Colon (tissue), 2 donors: ENCODE measurements at regions not wholly inside any gene's neighbourhood (a gene's known extent, or its start where the extent isn't known, plus 50 kb on each side); places are given as distances from the start of the nearest gene placed in this dataset.
"Not testable (repeated sequence)": the region's sequence is repeated elsewhere in the genome, so short reads cannot be mapped to it uniquely, and the experiment has no call there.

Source experiments
- FAIRE-seq: peaks from 2 replicates; lab custom pipeline; 2012; peaks lifted over from hg19 to GRCh38; lab: Jason Lieb, UNC
- donor health status: control.
- donor health status: control.

DNA sequence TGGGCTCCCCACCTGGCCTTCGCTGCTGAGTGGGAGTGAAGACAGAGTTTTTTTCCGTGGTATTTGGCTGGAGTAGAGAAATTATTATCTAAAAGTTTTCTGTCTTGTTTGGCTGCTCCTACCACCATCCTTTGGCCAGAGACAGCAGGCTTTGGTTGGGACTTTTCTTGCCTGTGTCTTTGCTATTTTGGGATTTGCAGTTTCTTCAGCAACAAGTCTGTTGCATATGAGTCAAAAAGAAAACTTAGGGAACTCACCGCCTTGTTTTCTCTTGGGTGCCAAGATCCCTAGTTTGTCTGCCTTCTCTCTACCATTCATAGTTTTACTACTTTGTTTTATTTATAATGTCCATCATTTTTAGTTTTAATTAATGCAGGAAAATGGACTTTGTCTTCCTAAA, 683.8 kb downstream of the DOK5 start:
- no peak for FAIRE-seq

DNA sequence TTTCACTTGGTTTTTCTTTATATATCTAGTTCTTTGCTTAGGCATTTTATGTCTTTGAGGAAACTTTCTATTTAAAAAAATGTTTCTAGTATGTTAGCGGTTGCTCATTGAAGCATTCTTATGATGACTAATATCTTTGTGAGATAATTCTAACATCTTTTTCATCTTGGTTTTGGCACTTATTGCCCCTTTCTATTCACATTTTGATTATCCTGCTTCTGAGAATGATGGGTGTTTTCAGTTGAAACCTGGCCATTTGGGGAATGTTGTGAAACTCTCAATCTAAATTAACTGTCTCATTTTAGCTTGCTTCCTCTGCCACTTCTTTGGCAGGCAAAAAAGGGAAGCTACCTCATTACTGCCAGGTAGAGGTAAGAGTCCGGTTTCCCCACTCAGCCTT, 683.1 kb downstream of the DOK5 start:
- FAIRE-seq, result no peak

DNA sequence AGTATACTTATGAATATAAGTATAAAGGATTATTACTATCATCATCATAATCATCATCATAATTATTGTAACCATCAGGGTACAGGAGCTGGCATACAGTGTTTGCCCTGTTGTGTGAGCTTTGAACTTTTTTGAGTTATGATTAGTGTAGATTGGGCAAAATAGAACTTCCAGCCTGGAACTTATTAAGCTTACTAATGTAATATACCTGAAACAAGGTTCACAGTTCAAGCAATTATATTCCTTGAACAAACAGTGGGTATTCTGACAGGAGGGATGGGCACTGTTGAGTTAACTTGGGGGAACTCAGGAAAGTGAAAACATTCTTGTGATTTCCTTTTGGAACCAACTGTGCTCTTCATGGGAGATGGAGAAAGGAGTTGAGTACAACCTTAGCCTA, 680.0 kb downstream of the DOK5 start:
- no peak for FAIRE-seq

DNA sequence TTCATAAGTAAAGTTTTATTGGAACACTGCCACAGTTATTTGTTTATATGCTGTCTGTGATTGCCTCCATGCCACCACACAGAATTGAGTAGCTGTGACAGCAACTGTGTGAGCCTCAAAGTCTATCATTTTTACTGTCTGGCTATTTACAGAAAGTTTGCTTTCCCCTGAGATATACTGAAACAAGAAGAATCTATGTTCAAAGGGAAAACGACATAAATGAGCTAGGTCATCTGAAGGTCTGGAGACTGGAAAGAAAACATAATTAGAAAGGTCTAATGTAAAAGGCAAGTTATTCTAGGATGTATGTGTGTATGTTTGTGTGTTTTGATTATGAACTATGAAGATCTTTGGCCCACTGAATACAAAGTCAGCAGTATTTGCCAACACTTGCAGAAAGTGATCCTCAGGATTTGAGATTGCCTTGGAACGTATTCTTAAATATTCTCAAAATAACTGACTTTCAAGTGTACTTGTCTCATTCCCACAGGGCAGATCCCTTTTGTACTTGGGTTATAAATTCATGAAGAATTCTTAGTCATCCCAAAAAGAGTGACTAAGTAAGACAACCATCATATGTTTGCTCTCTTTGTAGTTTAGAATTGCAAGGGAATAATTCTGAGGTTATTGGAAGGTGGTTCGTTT, 677.7 kb downstream of the DOK5 start:
- FAIRE-seq, result no peak

DNA sequence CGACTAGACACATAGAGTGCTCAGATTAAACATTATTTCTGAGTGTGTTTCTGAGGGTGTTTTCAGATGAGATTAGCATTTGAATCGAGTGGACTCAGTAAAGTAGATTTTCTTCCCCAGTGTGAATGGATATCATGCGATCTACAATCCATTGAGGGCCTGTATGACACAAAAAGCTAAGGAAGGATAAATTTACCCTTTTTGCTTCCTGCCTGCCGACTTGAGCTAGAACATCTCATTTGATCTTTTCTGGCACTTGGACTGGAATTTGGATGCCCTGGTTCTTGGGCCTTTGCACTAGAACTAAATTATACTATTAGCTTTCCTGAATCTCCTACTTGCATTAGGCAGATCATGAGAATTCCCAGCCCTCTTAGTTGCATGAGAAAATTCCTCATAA, 675.8 kb downstream of the DOK5 start:
- no peak for FAIRE-seq

DNA sequence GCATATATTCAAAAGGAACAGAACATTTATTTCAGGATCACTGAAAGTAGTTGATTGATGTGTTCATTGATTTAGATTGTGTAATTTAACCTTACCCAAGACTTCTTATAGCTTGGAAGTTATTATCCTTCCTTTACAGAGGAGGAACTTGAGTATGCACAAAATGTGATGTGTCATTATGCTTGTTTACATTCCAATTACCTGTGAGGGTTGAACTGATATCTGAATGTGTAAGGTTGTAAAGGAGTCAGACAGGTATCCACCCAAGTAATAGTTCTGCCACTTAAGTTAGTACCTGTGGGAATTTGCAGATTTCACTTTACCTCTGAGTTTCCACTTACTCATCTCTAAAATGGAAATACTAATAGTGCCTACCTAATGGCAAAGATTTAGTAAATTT, 668.2 kb downstream of the DOK5 start:
- FAIRE-seq, result no peak

DNA sequence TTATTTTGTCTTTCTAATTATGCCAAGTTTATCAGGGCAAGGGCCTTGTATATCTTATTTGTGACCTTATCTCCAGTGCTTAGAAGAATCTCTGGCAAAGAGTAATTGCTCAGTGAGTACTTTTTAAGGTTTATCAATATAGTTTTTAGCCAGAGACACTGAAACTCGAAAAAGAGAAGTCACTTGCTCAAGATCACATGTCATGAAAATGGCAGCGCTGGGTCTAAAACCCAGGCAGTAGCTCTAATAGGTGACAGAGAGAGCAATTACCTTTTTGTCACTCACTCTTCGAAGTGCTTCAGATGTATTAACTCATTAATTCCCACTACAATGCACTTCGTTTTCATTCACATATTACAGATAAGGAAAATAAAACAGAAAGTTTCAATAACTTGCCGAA, 667.5 kb downstream of the DOK5 start:
- no peak for FAIRE-seq

DNA sequence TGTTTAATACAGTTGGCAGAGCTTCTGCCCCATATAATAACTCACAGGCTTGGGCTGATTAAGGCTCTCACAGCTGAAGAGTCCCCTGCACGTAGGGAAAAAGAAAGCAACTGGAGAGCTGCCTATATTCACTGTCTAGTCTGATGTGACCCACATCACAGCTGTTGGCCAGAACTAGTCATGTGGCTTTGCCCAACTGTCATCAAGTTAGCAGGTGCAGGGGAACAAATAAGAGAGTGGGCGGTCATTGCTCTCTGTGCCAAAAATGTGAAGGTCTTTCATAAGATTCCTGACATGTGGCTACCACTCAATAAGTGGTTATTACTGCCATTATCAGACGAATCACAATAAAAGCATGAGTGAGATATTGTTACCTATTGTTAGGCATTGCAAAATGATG, 665.2 kb downstream of the DOK5 start:
- no peak for FAIRE-seq

DNA sequence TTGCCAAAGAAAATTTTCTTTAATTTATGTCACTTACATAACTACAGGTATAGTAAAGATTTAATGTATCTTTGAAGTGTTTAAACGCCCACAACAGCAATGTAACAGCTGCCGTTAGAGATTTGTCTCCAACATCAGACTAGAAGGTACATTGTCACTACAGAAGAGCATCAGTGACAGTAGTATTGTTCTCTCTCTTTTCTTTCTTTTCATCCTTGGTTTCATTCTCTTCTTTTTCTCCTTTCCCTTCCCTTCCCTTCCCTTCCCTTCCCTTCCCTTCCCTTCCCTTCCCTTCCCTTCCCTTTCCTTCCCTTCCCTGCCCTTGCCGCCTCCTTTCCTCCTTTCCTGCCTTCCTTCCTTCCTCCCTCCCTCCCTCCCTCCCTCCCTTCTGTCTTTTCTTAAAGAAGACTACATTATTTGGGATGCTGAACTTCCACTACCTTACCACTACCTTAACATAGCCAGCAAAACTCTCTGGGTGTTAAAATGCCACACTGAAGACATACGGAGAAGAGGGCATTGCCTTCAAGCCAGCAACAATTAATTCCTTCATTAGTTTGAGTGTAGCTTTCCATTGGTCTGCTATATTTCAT, 663.9 kb downstream of the DOK5 start:
- no peak for FAIRE-seq

DNA sequence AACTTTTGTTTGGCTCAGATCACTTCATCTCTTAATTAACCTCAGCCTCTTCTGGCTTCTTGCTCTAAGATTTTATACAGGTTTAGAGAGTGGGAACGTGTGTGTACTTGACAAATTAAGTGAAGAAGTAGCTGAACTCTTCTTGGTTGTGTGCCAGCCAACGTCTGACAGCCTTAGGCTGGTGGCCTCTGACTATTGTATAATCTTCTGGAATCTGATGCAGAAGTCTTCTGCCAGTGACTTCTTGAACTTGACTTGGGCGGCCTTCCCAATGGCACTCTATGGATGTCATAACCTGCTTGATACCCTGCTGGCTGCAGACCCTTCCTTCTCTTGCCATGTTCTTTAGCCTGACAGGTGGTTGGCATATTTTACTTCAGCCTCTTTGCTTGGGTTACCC, 660.5 kb downstream of the DOK5 start:
- FAIRE-seq, result no peak

DNA sequence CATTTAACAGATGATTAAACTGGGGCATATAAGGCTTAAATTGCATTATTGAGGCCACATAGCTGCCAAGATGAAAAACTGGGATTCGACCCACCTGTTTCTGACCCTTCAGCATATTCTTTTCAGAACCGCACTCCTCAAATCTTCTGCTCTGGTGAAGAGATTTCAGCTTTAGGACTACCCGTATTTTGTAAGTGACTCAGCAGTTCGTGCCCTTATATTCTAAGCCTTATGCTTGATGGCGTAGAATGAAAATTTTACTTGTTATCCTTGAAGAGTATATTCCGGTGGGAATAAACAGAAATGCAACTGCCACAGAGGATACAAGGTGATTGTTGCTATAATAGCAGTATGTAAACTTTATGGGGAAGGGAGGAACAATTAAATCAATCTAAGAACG, 657.1 kb downstream of the DOK5 start:
- FAIRE-seq, result no peak

DNA sequence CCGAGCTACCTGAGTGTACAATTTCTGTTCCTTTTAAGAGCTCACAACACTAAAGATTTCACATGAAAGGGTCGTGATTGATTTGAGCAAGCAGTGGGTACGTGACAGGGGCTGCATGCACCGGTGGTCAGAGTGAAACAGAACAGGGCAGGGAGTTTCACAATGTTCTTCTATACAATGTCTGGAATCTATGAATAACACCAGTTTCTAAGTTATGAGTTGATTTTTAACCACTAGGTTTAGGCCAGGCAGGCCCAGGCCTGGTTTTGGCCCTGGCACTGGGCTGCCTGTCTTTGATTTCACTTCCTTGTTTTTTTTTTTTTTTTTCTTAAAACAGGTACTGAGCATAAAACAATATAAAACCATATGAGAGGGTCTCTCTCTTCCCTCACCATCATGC, 642.2 kb downstream of the DOK5 start:
- FAIRE-seq, result not testable (repeated sequence)

DNA sequence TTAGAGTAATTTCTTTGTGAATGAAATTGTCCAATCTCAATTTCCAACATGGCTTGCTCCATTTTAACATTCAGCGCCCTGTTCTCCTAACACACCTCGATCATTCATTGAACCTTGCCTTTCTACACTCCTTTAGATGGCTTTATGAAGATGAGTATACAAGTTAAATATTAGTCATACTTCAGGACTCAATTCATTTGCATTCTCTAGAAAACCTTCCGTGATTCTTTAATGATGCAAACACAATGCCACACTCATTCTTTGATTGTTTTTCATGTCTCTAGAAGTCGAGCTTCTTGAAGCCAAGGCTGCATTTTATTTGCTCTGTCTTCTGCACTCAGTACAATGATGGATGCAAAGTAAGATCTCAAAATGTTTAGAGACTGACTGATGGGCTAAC, 641.2 kb downstream of the DOK5 start:
- no peak for FAIRE-seq

DNA sequence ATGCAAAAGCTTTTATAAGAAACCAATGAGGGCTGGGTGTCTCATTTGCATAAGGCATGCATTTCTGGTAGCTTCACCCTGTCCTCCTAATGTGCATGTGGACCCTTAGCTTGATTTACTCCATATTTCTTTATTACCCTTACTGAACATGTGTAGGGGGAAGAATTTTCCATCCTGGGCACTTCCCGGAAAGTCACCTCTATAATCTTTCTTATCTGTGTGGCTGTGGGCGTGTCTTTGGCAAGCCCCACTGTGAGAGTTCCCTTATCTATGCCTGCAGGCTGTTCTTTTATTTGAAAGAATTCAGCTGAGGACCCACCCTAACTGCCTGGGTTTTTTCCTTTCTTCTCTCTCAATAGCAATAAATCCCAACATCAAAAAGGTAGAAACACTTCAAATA, 627.8 kb downstream of the DOK5 start:
- FAIRE-seq, result no peak

DNA sequence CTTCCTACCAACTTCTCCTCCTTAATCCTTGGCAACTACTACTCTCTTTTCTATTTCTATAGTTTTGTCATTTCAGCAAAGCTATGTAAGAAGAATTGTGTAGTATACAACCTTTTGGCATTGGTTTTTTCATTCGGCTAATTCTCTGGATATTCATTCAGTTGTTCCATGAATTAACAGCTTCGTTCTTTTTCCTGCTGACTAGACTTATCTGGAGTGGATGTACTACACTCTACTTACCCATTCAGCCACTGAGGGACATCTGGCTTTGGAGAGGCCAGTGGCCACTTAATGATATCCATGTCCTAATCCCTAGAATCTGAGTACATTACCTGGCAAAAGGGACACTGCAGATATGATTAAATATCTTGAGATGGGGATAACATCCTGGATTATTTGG, 623.9 kb downstream of the DOK5 start:
- no peak for FAIRE-seq

DNA sequence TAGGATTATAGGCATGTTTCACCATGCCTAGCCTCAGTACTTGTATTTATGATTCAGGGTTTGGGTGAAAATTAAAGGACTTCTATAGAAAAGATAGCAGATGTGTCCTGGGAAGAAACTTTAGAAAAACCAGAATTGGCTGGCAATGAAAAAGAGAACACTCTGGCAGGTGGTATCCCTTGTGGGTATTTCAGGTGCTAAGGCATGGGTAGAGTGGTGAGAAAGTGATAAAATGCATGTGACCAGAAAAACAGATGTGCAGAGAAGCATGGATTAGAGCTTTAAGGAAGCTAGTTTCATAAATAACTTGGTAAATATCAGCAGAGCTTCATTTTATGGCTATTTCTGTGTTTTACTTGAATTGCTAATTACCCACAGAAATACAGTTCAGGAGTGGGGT, 622.2 kb downstream of the DOK5 start:
- FAIRE-seq, result no peak

DNA sequence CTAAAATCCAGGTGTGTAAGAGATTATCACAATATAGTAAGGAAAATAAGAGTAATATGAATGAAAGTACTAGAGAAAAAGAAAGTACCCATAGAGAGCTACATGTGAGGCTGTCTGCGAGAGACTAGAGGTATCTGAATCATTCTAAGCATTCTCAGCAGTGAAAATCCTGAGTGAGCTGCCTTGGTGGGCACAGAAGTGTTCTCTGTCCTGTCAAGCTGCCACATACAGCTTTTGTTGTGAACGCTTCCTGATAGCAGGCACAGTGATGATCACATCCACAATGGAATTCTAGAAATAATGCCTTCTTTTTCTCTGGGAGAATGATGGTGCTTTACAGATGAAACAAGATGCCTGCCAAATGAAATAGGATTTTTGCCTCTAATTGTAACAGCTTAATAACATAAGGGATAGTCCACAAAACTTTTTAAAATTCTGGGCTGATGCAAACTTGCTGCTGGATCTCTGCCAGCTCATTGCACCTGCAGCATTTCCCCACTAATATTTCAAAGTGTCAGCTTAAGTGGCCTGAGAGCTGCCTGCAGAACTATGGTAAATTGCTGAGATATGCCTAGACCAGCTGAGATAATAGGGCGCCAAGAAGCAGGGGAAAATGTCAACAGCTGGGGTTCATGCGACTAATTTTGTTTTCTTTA, 620.5 kb downstream of the DOK5 start:
- no peak for FAIRE-seq

DNA sequence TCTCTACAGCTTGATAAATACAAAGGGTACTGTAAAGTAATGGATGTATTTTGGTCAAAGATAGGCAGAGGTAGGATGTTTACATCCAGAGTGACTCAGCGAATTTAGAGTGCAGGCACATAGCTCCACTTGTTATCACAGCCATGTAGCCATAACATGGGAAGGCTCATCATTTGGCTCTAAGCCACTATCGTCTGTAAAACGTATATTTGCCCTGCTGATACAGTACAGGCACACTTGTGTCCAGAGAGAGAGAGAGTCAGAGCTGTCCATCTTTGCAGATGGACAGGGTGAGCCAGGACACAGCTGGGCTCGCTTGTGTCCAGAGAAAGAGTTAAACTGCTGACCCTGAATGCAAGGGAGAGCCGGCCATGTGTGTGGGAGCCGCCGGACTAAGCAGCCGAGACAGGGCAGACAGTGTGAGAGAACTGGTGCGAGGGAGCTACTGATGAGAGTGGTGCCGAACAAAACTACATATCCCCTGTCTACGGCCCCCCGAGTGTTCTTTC, 619.0 kb downstream of the DOK5 start:
- no peak for FAIRE-seq

DNA sequence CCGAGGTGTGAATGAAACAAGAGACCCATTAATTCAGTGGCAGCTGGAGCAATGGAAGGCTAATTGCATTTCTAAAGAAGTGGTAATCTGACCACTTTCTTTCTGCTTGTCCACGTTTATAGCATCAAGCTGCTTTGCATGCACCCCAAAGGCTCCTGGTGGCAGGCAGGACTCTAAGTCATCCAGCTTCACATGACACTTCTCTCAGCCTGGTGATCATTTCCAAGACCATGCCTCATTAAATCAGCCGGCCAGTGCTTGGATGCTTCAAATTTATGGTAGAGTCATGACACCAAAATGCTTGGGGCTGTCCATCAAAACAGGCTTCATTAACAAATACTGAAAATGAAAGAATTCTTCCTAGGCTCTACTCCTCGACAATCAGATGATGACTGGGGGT, 614.9 kb downstream of the DOK5 start:
- FAIRE-seq, result no peak

DNA sequence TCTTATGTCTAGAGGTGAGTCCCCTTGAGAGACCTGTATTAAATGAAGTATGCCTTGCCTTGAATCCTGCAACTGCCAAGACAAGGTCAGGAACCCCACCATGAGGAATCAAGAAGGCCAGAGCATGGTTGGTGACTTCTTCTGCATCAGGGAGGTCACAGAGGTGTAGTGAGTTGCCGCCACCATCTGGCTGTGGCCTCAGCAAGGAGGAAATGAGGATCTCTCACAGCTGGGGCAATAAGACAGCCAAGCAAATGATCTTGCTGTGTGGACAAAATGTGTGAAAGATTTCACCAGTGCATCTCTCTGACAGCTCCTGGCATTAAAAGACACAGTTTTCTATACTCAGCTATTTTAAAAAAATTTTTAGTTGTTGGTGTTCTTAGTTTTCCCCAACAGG, 611.0 kb downstream of the DOK5 start:
- no peak for FAIRE-seq

DNA sequence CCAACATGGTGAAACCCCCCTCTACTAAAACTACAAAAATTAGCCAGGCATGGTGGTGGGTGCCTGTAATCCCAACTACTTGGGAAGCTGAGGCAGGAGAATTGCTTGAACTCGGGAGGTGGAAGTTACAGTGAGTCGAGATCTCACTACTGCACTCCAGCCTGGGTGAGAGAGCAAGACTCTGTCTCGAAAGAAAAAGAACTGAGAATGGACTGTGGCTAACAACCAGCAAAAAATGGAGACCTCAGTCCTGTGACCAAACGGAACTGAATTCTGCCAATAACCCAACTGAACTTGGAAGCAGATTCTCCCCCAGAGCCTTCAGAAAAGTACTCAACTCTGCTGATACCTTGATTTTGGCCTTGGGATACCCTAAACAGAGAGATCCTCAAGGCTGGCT, 604.5 kb downstream of the DOK5 start:
- no peak for FAIRE-seq

DNA sequence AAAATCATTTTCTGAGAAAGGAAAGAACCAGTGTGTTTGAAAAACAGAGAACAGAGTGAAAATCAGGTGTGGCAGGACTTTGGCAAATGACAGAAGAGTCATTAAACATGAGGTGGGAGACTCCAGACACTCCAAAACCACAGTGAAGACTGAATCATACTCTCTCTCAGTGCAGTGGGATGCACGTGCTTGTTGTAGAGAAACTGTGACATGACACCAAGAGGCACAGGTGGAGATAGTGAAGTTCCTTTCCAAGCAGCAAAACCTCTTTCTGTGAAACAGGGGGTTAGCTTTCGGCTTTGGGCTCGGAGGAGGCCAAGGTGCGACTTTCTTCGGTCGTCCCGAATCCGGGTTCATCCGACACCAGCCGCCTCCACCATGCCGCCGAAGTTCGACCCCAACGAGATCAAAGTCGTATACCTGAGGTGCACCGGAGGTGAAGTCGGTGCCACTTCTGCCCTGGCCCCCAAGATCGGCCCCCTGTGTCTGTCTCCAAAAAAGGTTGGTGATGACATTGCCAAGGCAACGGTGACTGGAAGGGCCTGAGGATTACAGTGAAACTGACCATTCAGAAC, 599.0 kb downstream of the DOK5 start:
- FAIRE-seq, result not testable (repeated sequence)

DNA sequence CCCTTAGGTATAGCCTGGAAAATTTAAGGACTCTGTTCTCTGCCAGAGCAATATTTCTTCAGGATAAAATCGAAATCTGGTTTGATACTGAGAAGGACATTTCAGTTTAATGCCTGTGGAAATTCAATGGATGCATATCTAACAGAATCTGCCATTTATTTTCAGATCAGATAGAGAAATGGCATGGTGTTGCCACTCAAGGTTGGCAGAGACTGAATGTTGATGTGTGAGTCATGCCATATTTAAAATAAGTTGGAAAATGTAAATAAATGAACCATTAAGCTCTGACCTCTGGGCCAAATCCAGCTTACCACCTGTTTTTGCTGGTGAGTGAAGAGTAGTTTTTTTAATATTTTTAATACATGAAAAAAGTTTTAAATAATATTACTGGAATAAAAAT, 594.6 kb downstream of the DOK5 start:
- FAIRE-seq, result no peak
